ENCODE measurements at regions not wholly inside any gene's neighbourhood (a gene's known extent, or its start where the extent isn't known, plus 50 kb on each side); places are given as distances from the start of the nearest gene placed in this dataset.

DNA sequence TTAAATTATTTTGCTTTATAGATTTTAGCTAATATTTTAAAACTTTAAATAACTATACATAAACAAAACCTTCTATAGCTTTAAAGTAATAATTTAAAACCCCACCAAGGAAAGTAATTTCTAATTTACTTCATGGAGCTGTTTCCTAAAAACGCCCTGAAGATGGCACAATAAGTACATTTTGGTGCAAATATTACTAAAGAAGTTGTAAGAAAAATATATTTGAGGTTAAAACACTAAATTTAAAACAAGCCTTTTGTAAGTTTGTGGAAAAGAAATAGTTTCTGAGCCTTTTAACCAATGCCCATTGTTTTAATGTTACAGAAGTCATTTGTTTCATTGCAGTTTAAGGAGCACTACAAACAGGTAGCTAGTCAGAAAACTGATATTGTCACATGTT lies 137.4 kb upstream of the AGA start:
- intact Hi-C loops (cut with DNase I): no loop called here
- no peak overlapping the region for H3K4me3 ChIP-seq

DNA sequence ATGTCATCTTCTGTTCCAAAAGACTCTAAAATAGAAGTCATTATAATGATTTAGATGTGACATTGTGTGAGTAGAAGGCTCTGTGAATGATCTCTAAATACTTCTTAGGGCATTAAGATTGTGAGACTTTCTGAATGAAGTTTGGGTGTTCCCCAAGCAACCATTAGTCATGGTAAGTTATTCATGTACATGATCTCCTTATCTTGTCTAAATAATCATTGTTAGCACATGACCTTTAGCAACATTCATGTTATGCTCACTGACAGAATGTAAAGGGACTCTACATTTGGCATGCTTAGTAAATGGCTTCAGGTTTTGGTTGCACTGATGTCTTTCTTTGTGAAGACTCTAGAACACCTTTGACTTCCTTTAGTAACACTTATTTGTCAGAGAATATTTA lies 140.8 kb upstream of the AGA start:
- no peaks in the 10 kb centered on the region for H3K4me1 ChIP-seq
- H3K4me3 ChIP-seq: no peak overlapping the region
- H3K27me3 ChIP-seq: no peaks in the 10 kb centered on the region
- TF ChIP-seq CTCF (IDR thresholded peaks at IDR 0.05) (no peak), POLR2A (IDR thresholded peaks at IDR 0.05) (no peak)
- H3K36me3 ChIP-seq: no peaks in the 10 kb centered on the region
- no peaks in the 10 kb centered on the region for H3K9me3 ChIP-seq
- ATAC-seq (no peak), DNase-seq (no peak)
- H3K27ac ChIP-seq: no peak overlapping the region
- intact Hi-C loops (cut with DNase I): no loop called here

More for the DNA sequence above, 137.4 kb upstream of the AGA start:
- Histone ChIP-seq H3K36me3 (no peaks in the 10 kb centered on the region), H3K9me3 (no peaks in the 10 kb centered on the region), H3K4me1 (peaks cover 0 to 1% (median 0%) of the 10 kb centered on the region in 12 donors), H3K27me3 (no peaks in the 10 kb centered on the region), H3K27ac (no peak overlapping the region)
- ATAC-seq (no peak), DNase-seq (no peak)
- 58 to 70% (median 63%) methylated on average over 1 of the region's 1 CpG for WGBS, 4 donors
- no peak for TF ChIP-seq POLR2A (IDR thresholded peaks at IDR 0.05)
- TF ChIP-seq CTCF (IDR thresholded peaks at IDR 0.05): no peak

DNA sequence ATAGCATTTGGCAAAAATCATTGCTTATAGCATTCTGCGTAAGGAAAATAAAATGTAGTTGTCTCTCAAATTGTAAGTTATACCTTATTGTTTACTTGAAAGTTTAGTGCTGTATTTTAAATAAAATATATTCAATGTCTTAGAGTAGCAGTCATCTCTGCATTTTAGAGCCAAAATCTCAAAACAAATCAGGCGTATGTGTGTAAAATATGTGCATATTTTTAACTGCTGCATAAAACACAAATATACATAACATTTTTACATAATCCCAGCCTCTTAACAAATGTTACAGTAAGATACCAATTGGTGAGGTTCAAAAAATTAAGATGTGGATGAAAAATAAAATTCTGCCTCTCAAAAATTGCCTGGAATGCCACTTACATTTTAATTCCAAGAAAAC lies 145.8 kb upstream of the AGA start:
- DNase-seq (no peak), ATAC-seq (no peak)
- H3K27ac ChIP-seq: no peak overlapping the region
- H3K4me1 ChIP-seq: no peaks in the 10 kb centered on the region
- H3K27me3 ChIP-seq: no peaks in the 10 kb centered on the region
- H3K9me3 ChIP-seq: no peaks in the 10 kb centered on the region
- TF ChIP-seq CTCF (IDR thresholded peaks at IDR 0.05): no peak
- no peak for TF ChIP-seq POLR2A (IDR thresholded peaks at IDR 0.05)
- WGBS, 4 donors: 65 to 94% (median 92%) methylated on average over 2 of the region's 2 CpGs
- H3K4me3 ChIP-seq: no peak overlapping the region
- intact Hi-C loops (cut with DNase I): no loop called here
- no peaks in the 10 kb centered on the region for H3K36me3 ChIP-seq

DNA sequence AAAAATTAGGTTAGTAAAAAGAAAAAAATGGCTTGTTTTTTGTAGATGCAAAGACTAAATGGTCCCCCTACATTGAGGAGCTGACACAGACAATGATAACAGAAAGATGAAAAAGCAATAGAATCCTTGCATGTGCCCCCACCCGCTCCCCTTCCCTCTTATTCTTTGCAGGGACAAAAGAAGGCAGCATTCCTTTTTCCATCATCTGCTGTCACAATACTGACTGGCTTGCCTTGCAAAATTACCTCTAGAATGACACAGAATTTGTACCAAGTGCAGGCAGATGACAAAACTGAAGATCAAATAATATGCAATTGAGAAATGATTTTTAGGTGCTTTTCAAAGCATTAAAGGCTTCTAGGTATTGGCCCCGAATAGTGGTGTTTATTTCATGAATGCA lies 153.1 kb upstream of the AGA start:
- WGBS, 4 donors: 83 to 88% (median 85%) methylated on average over 2 of the region's 2 CpGs
- no peak overlapping the region for H3K27ac ChIP-seq
- H3K4me3 ChIP-seq: no peak overlapping the region
- H3K9me3 ChIP-seq: no peaks in the 10 kb centered on the region
- H3K27me3 ChIP-seq: no peaks in the 10 kb centered on the region
- no peaks in the 10 kb centered on the region for H3K4me1 ChIP-seq
- TF ChIP-seq CTCF (IDR thresholded peaks at IDR 0.05) (no peak), POLR2A (IDR thresholded peaks at IDR 0.05) (no peak)
- intact Hi-C loops (cut with DNase I): no loop called here
- H3K36me3 ChIP-seq: no peaks in the 10 kb centered on the region
- no peak for ATAC-seq
- no peak for DNase-seq

Measured in heart left ventricle (tissue), 16 donors.